ENCODE measurements at regions not wholly inside any gene's neighbourhood (a gene's known extent, or its start where the extent isn't known, plus 50 kb on each side); places are given as distances from the start of the nearest gene placed in this dataset.

GRCh38 chr11:115085461-115086210 lies 407.3 kb downstream of the NXPE2 start:
- DNase-seq, result no peak

DNA sequence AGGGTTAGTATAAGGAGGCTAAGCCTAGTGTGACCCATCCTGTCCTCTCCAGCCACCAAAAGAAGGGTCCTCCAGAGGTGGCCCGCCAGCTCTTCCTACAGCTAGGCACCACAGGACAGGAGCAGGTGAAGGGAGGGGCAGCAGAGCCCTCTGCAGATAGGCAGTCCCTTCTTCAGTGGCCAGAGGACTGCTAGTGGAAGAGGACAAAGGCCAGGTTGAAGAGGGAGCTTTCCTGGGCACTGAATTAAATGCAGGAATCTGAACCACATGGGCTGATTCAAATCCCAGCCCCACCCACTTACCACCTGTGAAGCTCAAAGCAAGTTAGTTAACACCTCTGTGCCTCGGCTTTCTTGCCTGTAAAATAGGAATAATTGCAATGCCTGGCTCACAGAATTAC lies 409.5 kb downstream of the NXPE2 start:
- no peak for DNase-seq

DNA sequence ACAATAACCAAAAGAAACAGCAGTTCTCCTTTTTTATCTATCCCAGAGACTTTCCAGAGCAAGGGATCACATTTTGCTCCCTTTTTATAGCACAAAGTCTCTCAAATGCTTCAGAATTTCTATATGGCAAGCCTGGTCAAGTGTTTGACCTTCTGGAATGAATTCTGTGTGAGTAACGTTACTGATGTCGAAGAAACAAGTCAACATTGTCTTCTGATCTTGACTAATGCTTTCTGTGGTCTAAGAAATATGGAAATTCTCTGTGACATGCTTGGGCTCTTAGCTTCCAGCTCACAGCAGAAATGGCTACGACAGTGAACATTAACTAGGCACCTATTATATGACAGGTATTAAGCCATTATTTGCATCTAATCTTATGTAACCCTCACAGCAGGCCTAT lies 411.7 kb downstream of the CADM1 start:
- DNase-seq, result no peak

GRCh38 chr11:115097796-115098408 lies 406.3 kb downstream of the CADM1 start:
- DNase-seq, result no peak

- DNase-seq, result no peak
These were observed 403.5 kb downstream of the CADM1 start for GRCh38 chr11:115100706-115101105.

DNA sequence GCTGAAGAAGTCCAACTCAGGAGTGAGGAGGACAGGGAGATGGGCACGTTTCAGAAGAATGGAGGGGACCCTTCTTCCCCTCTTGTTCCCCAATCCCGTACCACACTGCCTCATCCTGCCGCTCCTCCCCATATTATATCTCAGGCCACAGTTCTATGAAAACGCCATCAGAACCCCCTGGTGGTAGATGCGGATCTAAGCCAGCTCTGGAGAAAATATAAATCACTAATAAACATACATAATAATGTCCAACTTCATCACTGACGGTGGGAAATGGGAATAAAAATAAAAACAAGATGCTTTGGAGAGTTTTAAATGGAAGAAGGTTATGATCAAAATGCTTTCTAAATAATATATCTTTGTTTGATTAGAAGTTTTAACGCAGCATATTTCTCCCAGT lies 400.3 kb downstream of the CADM1 start:
- no peak for DNase-seq

DNA sequence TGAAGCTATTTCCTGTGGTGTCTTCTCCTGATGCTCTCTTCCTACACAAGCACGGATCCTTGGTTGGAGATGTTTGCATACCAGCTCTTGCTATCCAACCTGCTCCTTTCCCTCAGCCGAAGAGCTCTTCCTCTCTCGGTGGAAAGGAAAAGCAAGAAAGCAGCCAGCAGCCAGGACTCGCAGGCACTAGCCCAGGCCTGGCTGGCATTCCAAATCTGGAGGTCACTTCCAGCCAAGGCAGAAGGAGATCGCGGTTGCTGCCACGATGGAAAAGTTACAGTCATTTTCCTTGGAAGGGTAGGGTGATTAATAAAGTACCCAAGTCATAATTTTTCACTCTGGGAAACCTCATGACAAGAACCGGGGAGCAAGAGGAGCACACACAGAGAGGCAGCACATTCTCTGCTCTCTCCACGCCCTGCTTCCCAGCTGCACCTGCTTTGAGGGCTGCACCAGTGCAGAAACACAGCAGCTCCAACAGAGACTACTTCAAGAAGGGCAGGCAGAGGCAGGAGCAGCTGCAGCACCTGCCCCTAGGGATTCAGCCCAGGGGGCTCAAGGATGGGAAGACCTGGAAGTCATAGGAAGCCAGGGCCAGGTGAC lies 399.3 kb downstream of the CADM1 start:
- no peak for DNase-seq

GRCh38 chr11:115111066-115111465 lies 393.1 kb downstream of the CADM1 start:
- no peak for DNase-seq

DNA sequence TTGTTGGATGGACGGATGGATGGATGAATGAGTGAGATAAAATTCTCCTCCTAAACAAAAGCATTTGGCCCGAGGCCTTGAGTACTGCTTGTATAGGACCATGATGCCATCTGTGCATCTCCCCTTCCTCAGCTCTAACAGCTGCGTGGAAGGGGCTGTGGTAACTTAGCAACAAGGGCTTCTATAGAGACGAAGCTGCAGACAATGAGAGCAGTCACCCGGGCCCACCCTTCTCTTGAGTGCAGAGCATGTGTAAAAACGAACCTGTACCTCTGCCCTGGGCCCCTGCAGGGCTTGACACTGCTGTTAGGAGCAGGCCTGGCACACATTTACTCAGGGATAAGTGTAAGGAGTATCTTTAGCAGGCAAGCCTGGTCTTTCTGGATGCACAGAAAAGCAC lies 391.5 kb downstream of the CADM1 start:
- DNase-seq, result no peak

DNA sequence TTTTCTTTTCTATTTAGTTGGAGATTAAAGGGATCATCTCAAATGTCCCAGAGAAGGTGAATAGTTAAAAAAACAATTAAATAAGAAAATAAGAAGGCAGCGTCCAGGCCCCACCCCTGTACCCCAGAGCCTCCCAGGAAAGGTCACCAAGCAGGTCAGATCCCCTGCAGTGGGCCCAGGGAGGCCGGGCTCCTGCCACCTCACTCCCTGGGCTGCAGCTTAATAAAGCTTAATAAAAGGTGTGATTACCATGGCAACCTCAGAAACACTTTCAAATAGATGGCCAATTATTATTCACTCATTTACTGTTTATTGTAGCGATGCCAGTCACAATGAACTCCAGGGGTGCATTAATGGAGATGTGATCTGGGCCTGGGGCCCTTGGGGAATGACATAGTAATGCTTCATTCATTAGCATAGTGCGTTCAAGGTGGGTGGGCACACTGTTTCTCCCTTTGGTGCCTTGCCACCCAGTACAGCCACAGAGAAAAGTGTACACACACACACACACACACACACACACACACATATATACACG lies 386.2 kb downstream of the CADM1 start:
- DNase-seq, result no peak

- DNase-seq, result no peak
These were observed 385.1 kb downstream of the CADM1 start for GRCh38 chr11:115119146-115119545.

All from stimulated activated CD4-positive, alpha-beta T cell treated with anti-CD3 and anti-CD28 coated beads, Interleukin-1b, Interleukin-23, amount 100 ng/mL, for 48 hours (primary cell).